Endothelial cell of umbilical vein (primary cell): ENCODE measurements at regions not wholly inside any gene's neighbourhood (a gene's known extent, or its start where the extent isn't known, plus 50 kb on each side); places are given as distances from the start of the nearest gene placed in this dataset.

Source experiments
- BruUV-seq: library from RNA; stranded (reverse); fragments of 400-500 nt; replicated peaks from 2 replicates; lab custom pipeline; 2021; lab: Mats Ljungman, UMichigan
- CTCF ChIA-PET: fragments of 300-600, 350-600 bp; sonication (Branson Sonifier 250); formaldehyde crosslinking; loops from one replicate; lab custom pipeline; 2021; ENCODE audit warnings: antibody characterized with exemption, inconsistent platforms; lab: Charles Lee
- POLR2A ChIA-PET: fragments of 300-600, 350-600 bp; sonication (Branson Sonifier 250); formaldehyde crosslinking; loops from one replicate; lab custom pipeline; 2021; ENCODE audit warnings: antibody characterized with exemption, inconsistent platforms; lab: Charles Lee
- DNase-seq: peaks from one replicate; pipeline ENCODE4 v3.0.0-alpha.2; 2011; ENCODE audit warnings: low read depth, low spot score
- FAIRE-seq: peaks from 2 replicates; lab custom pipeline; 2011; peaks lifted over from hg19 to GRCh38; lab: Jason Lieb, UNC
- H2AFZ ChIP-seq: 2 replicates; pipeline ENCODE4 v1.6.0; 2012; ENCODE audit warnings: low read depth, low read length, control low read depth, inconsistent platforms
- H3K27ac ChIP-seq: 2 replicates; pipeline ENCODE4 v1.5.1; 2011; ENCODE audit warnings: low read depth, mild to moderate bottlenecking, control low read depth, low read length, moderate library complexity; ENCODE audit not compliant: insufficient read depth
- H3K27me3 ChIP-seq, 2 experiments: 2 replicates each; pipeline versions ENCODE4 v1.6.0 to v1.6.1; 2011; ENCODE audit warnings: low read length in 2 of 2, mixed read lengths in 1 of 2; ENCODE audit not compliant: control insufficient read depth in 2 of 2, insufficient read depth in 2 of 2
- H3K36me3 ChIP-seq, 2 experiments: 2 replicates in 1 of 2; 3 replicates in 1 of 2; pipeline ENCODE4 v1.5.1; 2011; ENCODE audit warnings: low read length in 2 of 2, mild to moderate bottlenecking in 1 of 2, moderate library complexity in 1 of 2; ENCODE audit not compliant: control insufficient read depth in 2 of 2, insufficient read depth in 2 of 2; ENCODE audit errors: extremely low read depth in 1 of 2
- H3K4me1 ChIP-seq: 3 replicates; pipeline ENCODE4 v1.5.1; 2011; ENCODE audit warnings: mild to moderate bottlenecking, low read length; ENCODE audit not compliant: control insufficient read depth, insufficient read depth; ENCODE audit errors: extremely low read depth
- H3K4me2 ChIP-seq: 2 replicates; pipeline ENCODE4 v1.6.1; 2011; ENCODE audit warnings: low read length, control low read depth, mixed read lengths; ENCODE audit not compliant: insufficient read depth
- H3K4me3 ChIP-seq, 3 experiments: fragments of 200-600 bp in 1 of 3; sonication (generic), shearing (Covaris generic) in 1 of 3; replicated peaks in 1 of 3; 2 replicates each; pipeline ENCODE4 v1.5.1; 2011 to 2016; ENCODE audit warnings: control low read depth in 3 of 3, low read length in 3 of 3, mild to moderate bottlenecking in 2 of 3, inconsistent platforms in 1 of 3, low read depth in 1 of 3, moderate library complexity in 1 of 3; ENCODE audit not compliant: insufficient read depth in 1 of 3
- H3K79me2 ChIP-seq: 2 replicates; pipeline ENCODE4 v1.6.0; 2012; ENCODE audit warnings: low read length, inconsistent platforms; ENCODE audit not compliant: control insufficient read depth, insufficient read depth
- H3K9ac ChIP-seq: replicated peaks from 2 replicates; pipeline ENCODE3; 2011; ENCODE audit warnings: low read length, control low read depth; ENCODE audit not compliant: insufficient read depth; ENCODE audit errors: extremely low read depth
- H3K9me1 ChIP-seq: replicated peaks from 3 replicates; pipeline ENCODE4 v1.6.0; 2011; ENCODE audit warnings: mild to moderate bottlenecking, low read length; ENCODE audit not compliant: control insufficient read depth, insufficient read depth; ENCODE audit errors: extremely low read depth
- H3K9me3 ChIP-seq: replicated peaks from 2 replicates; pipeline ENCODE4 v1.5.1; 2012; ENCODE audit warnings: low read length, inconsistent platforms; ENCODE audit not compliant: control insufficient read depth, insufficient read depth
- H4K20me1 ChIP-seq: replicated peaks from 2 replicates; pipeline ENCODE3; 2011; ENCODE audit warnings: mild to moderate bottlenecking, low read length; ENCODE audit not compliant: control insufficient read depth, insufficient read depth; ENCODE audit errors: extremely low read depth
- EZH2 ChIP-seq: IDR thresholded peaks from 2 replicates; pipeline ENCODE4 v1.6.1; 2012; ENCODE audit warnings: borderline replicate concordance, low read depth, mild to moderate bottlenecking, moderate library complexity, low read length, inconsistent platforms; ENCODE audit not compliant: severe bottlenecking
- FOS ChIP-seq: IDR thresholded peaks from 2 replicates; pipeline ENCODE4 v1.6.1; 2011; ENCODE audit warnings: mild to moderate bottlenecking, low read length, moderate library complexity, borderline replicate concordance; ENCODE audit not compliant: insufficient read depth
- GATA2 ChIP-seq: IDR thresholded peaks from 2 replicates; pipeline ENCODE4 v1.7.0; 2011; ENCODE audit warnings: low read depth, mild to moderate bottlenecking, moderate library complexity, mixed read lengths, low read length; ENCODE audit not compliant: insufficient read length, insufficient read depth
- JUN ChIP-seq: IDR thresholded peaks from 2 replicates; pipeline ENCODE4 v1.6.1; 2011; ENCODE audit warnings: borderline replicate concordance, low read depth; ENCODE audit not compliant: insufficient read length, insufficient read depth
- MYC ChIP-seq: IDR thresholded peaks from one replicate; pipeline ENCODE4 v1.6.1; 2011; ENCODE audit warnings: mild to moderate bottlenecking, low read depth, low read length
- POLR2A ChIP-seq: IDR thresholded peaks from 2 replicates; pipeline ENCODE4 v1.6.1; 2012; ENCODE audit warnings: low read depth, mild to moderate bottlenecking, control low read depth, low read length
- POLR2AphosphoS5 ChIP-seq: IDR thresholded peaks from 2 replicates; pipeline ENCODE4 v1.6.1; 2012; ENCODE audit warnings: low read depth, mild to moderate bottlenecking, control low read depth, low read length, moderate library complexity; ENCODE audit not compliant: insufficient read depth
- dilution Hi-C: fragments of 300-500 bp; cut with MboI; formaldehyde crosslinking; loops from one replicate; pipeline ENCODE4 v1.15.0; 2019; ENCODE audit warnings: low sequenced_read_pairs; ENCODE audit not compliant: extremely low pct_ligation_motif_present
- intact Hi-C: fragments of 100-400 bp; cut with micrococcal nuclease; formaldehyde crosslinking; loops from one replicate; pipeline ENCODE4 v1.10.0; 2022
- TF ChIP-seq, protein P1 (sequence below), 2 donors: IDR thresholded peaks; 1 replicate in 1 of 2; 2 replicates in 1 of 2; pipeline ENCODE4 v1.5.1; 2011; ENCODE audit warnings: low read length in 2 of 2, mild to moderate bottlenecking in 2 of 2, moderate library complexity in 2 of 2, control low read depth in 1 of 2, inconsistent platforms in 1 of 2, low read depth in 1 of 2; ENCODE audit not compliant: insufficient read depth in 1 of 2; ENCODE audit errors: extremely low read depth in 1 of 2
- TF ChIP-seq, protein P2 (sequence below): IDR thresholded peaks from 2 replicates; pipeline ENCODE4 v1.6.1; 2011; ENCODE audit not compliant: insufficient read depth, insufficient read length

DNA sequence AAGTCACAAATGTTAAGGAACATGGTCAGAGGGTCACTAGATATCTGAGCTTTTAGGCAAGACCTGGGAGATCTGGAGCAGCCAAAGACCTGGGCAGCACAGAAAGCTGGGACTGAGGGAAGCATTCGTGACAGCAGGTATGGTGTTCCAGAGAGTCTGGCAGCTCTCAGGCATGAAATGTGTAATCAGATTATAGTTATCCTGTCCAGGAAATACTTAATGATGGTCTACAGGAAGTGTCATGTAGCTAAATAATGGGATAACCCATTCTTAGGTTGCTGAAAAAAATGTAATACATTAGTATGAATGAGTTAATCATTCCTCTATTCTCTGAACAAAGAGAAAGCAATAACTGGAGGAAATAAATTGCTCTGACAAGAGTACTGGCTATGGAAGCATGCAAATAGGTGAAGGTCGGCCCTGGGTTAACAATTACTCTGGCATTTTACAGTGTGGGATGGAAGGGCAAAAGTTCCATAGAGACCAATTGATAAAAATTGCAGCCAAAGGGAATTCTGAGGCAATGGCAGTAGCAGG, 740.5 kb downstream of the CBLN4 start:
- dilution Hi-C loops (no loop called here), intact Hi-C loops (no loop called here)
- Histone ChIP-seq H3K27me3 (no peaks in the 10 kb centered on the region), H2AFZ (no peak overlapping the region), H3K4me2 (no peak overlapping the region), H3K9me3 (peaks cover 5% of the 10 kb centered on the region), H3K79me2 (no peaks in the 10 kb centered on the region), H3K9me1 (no peaks in the 10 kb centered on the region), H3K9ac (no peak overlapping the region), H4K20me1 (no peaks in the 10 kb centered on the region), H3K27ac (no peak overlapping the region), H3K36me3 (no peaks in the 10 kb centered on the region), H3K4me1 (no peaks in the 10 kb centered on the region), H3K4me3 (no peak overlapping the region)
- DNase-seq (no peak), FAIRE-seq (no peak)
- ChIA-PET CTCF (no interaction called here), POLR2A (no interaction called here)
- no TSS peak for BruUV-seq
- TF ChIP-seq POLR2A (no peak), JUN (no peak), EZH2 (no peak), POLR2AphosphoS5 (no peak), MYC (no peak), FOS (no peak), GATA2 (no peak)
- TF ChIP-seq, protein P1, sequence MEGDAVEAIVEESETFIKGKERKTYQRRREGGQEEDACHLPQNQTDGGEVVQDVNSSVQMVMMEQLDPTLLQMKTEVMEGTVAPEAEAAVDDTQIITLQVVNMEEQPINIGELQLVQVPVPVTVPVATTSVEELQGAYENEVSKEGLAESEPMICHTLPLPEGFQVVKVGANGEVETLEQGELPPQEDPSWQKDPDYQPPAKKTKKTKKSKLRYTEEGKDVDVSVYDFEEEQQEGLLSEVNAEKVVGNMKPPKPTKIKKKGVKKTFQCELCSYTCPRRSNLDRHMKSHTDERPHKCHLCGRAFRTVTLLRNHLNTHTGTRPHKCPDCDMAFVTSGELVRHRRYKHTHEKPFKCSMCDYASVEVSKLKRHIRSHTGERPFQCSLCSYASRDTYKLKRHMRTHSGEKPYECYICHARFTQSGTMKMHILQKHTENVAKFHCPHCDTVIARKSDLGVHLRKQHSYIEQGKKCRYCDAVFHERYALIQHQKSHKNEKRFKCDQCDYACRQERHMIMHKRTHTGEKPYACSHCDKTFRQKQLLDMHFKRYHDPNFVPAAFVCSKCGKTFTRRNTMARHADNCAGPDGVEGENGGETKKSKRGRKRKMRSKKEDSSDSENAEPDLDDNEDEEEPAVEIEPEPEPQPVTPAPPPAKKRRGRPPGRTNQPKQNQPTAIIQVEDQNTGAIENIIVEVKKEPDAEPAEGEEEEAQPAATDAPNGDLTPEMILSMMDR (IDR thresholded peaks at IDR 0.05; ENCODE audit: extremely low read depth in 1 of 2, insufficient read depth in 1 of 2, low read depth in 1 of 2, low read length in 2 of 2) = no peak
- TF ChIP-seq, protein P2, sequence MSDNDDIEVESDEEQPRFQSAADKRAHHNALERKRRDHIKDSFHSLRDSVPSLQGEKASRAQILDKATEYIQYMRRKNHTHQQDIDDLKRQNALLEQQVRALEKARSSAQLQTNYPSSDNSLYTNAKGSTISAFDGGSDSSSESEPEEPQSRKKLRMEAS = no peak
